H1 (cell line): ENCODE measurements at regions not wholly inside any gene's neighbourhood (a gene's known extent, or its start where the extent isn't known, plus 50 kb on each side); places are given as distances from the start of the nearest gene placed in this dataset.

Source experiments
- CTCF ChIP-seq, 3 experiments: IDR thresholded peaks; 1 replicate in 2 of 3; 2 replicates in 1 of 3; pipeline versions ENCODE4 v1.5.1 to v1.6.1; 2011; ENCODE audit warnings: low read length in 3 of 3, mild to moderate bottlenecking in 3 of 3, inconsistent platforms in 2 of 3, low read depth in 1 of 3, moderate library complexity in 1 of 3; ENCODE audit not compliant: insufficient read depth in 1 of 3; ENCODE audit errors: control extremely low read depth in 1 of 3
- EGR1 ChIP-seq: IDR thresholded peaks from 2 replicates; pipeline ENCODE4 v1.6.1; 2011; ENCODE audit warnings: low read depth, low read length, borderline replicate concordance
- GABPA ChIP-seq: IDR thresholded peaks from 2 replicates; pipeline ENCODE4 v1.6.1; 2011; ENCODE audit warnings: mild to moderate bottlenecking, low read length, moderate library complexity, borderline replicate concordance; ENCODE audit not compliant: insufficient read depth
- KDM5A ChIP-seq: fragments of 200-600 bp; IDR thresholded peaks from 2 replicates; pipeline ENCODE4 v1.7.1; 2012; ENCODE audit warnings: mild to moderate bottlenecking, low read length, inconsistent platforms, mixed read lengths
- MAFK ChIP-seq: IDR thresholded peaks from 2 replicates; pipeline ENCODE4 v1.6.1; 2012; ENCODE audit warnings: low read depth, mild to moderate bottlenecking, improper control_type of control experiment, low read length
- POLR2A ChIP-seq, 2 experiments: IDR thresholded peaks; 1 replicate in 1 of 2; 2 replicates in 1 of 2; pipeline ENCODE4 v1.6.1; 2011; ENCODE audit warnings: low read depth in 2 of 2, low read length in 2 of 2, mild to moderate bottlenecking in 2 of 2; ENCODE audit errors: control extremely low read depth in 1 of 2
- POLR2AphosphoS5 ChIP-seq: IDR thresholded peaks from 2 replicates; pipeline ENCODE4 v1.6.1; 2011; ENCODE audit warnings: low read depth, low read length
- SP1 ChIP-seq: IDR thresholded peaks from 2 replicates; pipeline ENCODE4 v1.6.1; 2011; ENCODE audit warnings: low read depth, low read length
- SUZ12 ChIP-seq: fragments of 200-600 bp; sonication (generic); IDR thresholded peaks from 2 replicates; pipeline ENCODE4 v1.6.1; 2012; ENCODE audit warnings: mild to moderate bottlenecking, inconsistent platforms, low read length, moderate library complexity, mixed read lengths
- USF2 ChIP-seq: IDR thresholded peaks from 2 replicates; pipeline ENCODE4 v1.6.1; 2011; ENCODE audit warnings: low read length, improper control_type of control experiment
- YY1 ChIP-seq: IDR thresholded peaks from 2 replicates; pipeline ENCODE4 v1.6.1; 2011; ENCODE audit warnings: low read depth, mild to moderate bottlenecking, low read length

GRCh38 chr11:45593992-45594391, 71.4 kb downstream of the CHST1 start:
- TF ChIP-seq MAFK (no peak), CTCF (IDR thresholded peaks at IDR 0.05; ENCODE audit: control extremely low read depth in 1 of 3, insufficient read depth in 1 of 3, low read depth in 1 of 3, low read length in 3 of 3) (no peak), SP1 (no peak), KDM5A (no peak), POLR2AphosphoS5 (no peak), GABPA (no peak), POLR2A (IDR thresholded peaks at IDR 0.05; ENCODE audit: control extremely low read depth in 1 of 2, low read depth in 2 of 2, low read length in 2 of 2) (no peak), USF2 (no peak), YY1 (peak; percentile 58; the same call in 1 of the 2 replicates), SUZ12 (no peak), EGR1 (no peak)
